A549 (cell line): ENCODE measurements at regions not wholly inside any gene's neighbourhood (a gene's known extent, or its start where the extent isn't known, plus 50 kb on each side); places are given as distances from the start of the nearest gene placed in this dataset.

Source experiments
- ATAC-seq, 2 experiments: fragments of 200-7000 bp in 1 of 2; fragments of >200 bp in 1 of 2; cut with Nextera tagmentation in 1 of 2; cut with Tn5 transposase in 1 of 2; 3 replicates each; pipeline versions ENCODE4 v1.8.0 to v1.9.1; 2018 to 2020; ENCODE audit warnings: mild to moderate bottlenecking in 1 of 2, moderate library complexity in 1 of 2
- CTCF ChIA-PET: fragments of 300-600 bp; sonication (Branson Sonifier 250); formaldehyde crosslinking; extraction: SDS; loops from one replicate; lab custom pipeline; 2021; ENCODE audit warnings: antibody characterized with exemption, inconsistent platforms; lab: Yijun Ruan, JAX
- POLR2A ChIA-PET: fragments of 350-600 bp; formaldehyde crosslinking; extraction: SDS; loops from one replicate; lab custom pipeline; 2021; ENCODE audit warnings: antibody characterized with exemption, inconsistent platforms; lab: Yijun Ruan, JAX
- DNase-seq, 2 experiments: peaks; one replicate each; pipeline versions ENCODE4 v3.0.0 to v3.0.0-alpha.2; 2011 to 2016; ENCODE audit warnings: low read depth in 1 of 2, low spot score in 1 of 2
- FAIRE-seq: peaks from 2 replicates; lab custom pipeline; 2011; peaks lifted over from hg19 to GRCh38; lab: Jason Lieb, UNC
- H3K27ac ChIP-seq, 2 experiments: fragments of >200 bp; sonication (Bioruptor Twin); formaldehyde crosslinking; 3 replicates each; pipeline ENCODE4 v1.5.1; 2016 to 2017
- H3K4me1 ChIP-seq: fragments of >200 bp; sonication (Bioruptor Twin); formaldehyde crosslinking; 3 replicates; pipeline ENCODE4 v1.6.1; 2016
- H3K4me2 ChIP-seq: fragments of >200 bp; sonication (Bioruptor Twin); formaldehyde crosslinking; 3 replicates; pipeline ENCODE4 v1.6.1; 2016
- H3K4me3 ChIP-seq: fragments of >200 bp; sonication (Bioruptor Twin); formaldehyde crosslinking; 3 replicates; pipeline ENCODE4 v1.5.1; 2016
- H3K9me3 ChIP-seq: fragments of >200 bp; sonication (Bioruptor Twin); formaldehyde crosslinking; 3 replicates; pipeline ENCODE4 v1.6.1; 2016
- BHLHE40 ChIP-seq: IDR thresholded peaks from 2 replicates; pipeline ENCODE4 v1.6.1; 2012; ENCODE audit warnings: low read depth, low read length, inconsistent platforms
- CEBPB ChIP-seq, 2 experiments: fragments of >200 bp in 1 of 2; sonication (Bioruptor Twin) in 1 of 2; formaldehyde crosslinking in 1 of 2; IDR thresholded peaks; 2 replicates each; pipeline ENCODE4 v1.6.1; 2012 to 2016
- CHD2 ChIP-seq: fragments of 150-350 bp; IDR thresholded peaks from 2 replicates; pipeline ENCODE4 v1.6.1; 2014; ENCODE audit warnings: low read length; ENCODE audit not compliant: partially characterized antibody
- CHD4 ChIP-seq: fragments of 200-600 bp; sonication (generic); IDR thresholded peaks from 2 replicates; pipeline ENCODE4 v1.6.1; 2016; ENCODE audit warnings: antibody characterized with exemption, mild to moderate bottlenecking, borderline replicate concordance
- EHMT2 ChIP-seq: fragments of 200-600 bp; sonication (generic); IDR thresholded peaks from 2 replicates; pipeline ENCODE4 v1.6.1; 2016; ENCODE audit warnings: antibody characterized with exemption, low read depth, mild to moderate bottlenecking, moderate library complexity
- EP300 ChIP-seq, 2 experiments: fragments of >200 bp; sonication (Bioruptor Twin); formaldehyde crosslinking; IDR thresholded peaks; 2 replicates in 1 of 2; 3 replicates in 1 of 2; pipeline ENCODE4 v1.6.1; 2016 to 2017
- ESRRA ChIP-seq: fragments of 150-350 bp; IDR thresholded peaks from 2 replicates; pipeline ENCODE4 v1.6.1; 2014; ENCODE audit warnings: mild to moderate bottlenecking, low read length, borderline replicate concordance
- FOSB ChIP-seq: fragments of 250-450 bp; sonication (Bioruptor Pico); IDR thresholded peaks from 2 replicates; pipeline ENCODE4 v1.5.0; 2020; ENCODE audit warnings: mild to moderate bottlenecking, moderate library complexity
- FOXS1 ChIP-seq: fragments of 250-450 bp; sonication (Bioruptor Pico); IDR thresholded peaks from 2 replicates; pipeline ENCODE4 v1.5.0; 2020; ENCODE audit warnings: mild to moderate bottlenecking, moderate library complexity
- HDAC2 ChIP-seq: fragments of 200-600 bp; sonication (generic); IDR thresholded peaks from 2 replicates; pipeline ENCODE4 v1.6.1; 2016
- HEYL ChIP-seq: fragments of 250-450 bp; sonication (Bioruptor Pico); IDR thresholded peaks from 2 replicates; pipeline ENCODE4 v1.8.0; 2021; ENCODE audit warnings: mild to moderate bottlenecking, moderate library complexity
- HOXB13 ChIP-seq: fragments of 250-450 bp; sonication (Bioruptor Pico); IDR thresholded peaks from 2 replicates; pipeline ENCODE4 v1.5.0; 2020; ENCODE audit warnings: low read depth, mild to moderate bottlenecking, moderate library complexity
- HOXB5 ChIP-seq: fragments of 250-450 bp; sonication (Bioruptor Pico); IDR thresholded peaks from 2 replicates; pipeline ENCODE4 v1.5.0; 2020; ENCODE audit warnings: mild to moderate bottlenecking, moderate library complexity
- JUNB ChIP-seq: fragments of >200 bp; sonication (Bioruptor Twin); formaldehyde crosslinking; IDR thresholded peaks from 2 replicates; pipeline ENCODE4 v1.6.1; 2016
- KDM1A ChIP-seq: fragments of 200-600 bp; sonication (generic); IDR thresholded peaks from 2 replicates; pipeline ENCODE4 v1.6.1; 2016; ENCODE audit warnings: low read depth, mild to moderate bottlenecking
- MYC ChIP-seq: IDR thresholded peaks from 2 replicates; pipeline ENCODE4 v1.6.1; 2012; ENCODE audit warnings: mild to moderate bottlenecking, inconsistent platforms, low read length, improper control_type of control experiment, borderline replicate concordance
- NFE2L2 ChIP-seq: fragments of 150-350 bp; conservative IDR thresholded peaks from 2 replicates; pipeline ENCODE4 v1.6.1; 2014; ENCODE audit warnings: low read length
- NPAS2 ChIP-seq: fragments of 250-450 bp; sonication (Bioruptor Pico); IDR thresholded peaks from 2 replicates; pipeline ENCODE4 v1.8.0; 2022; ENCODE audit warnings: mild to moderate bottlenecking, moderate library complexity, borderline replicate concordance
- PHF8 ChIP-seq: fragments of 200-600 bp; sonication (generic); IDR thresholded peaks from 2 replicates; pipeline ENCODE4 v1.6.1; 2016; ENCODE audit warnings: low read depth, mild to moderate bottlenecking, antibody characterized with exemption, moderate library complexity, borderline replicate concordance
- POLR2A ChIP-seq: IDR thresholded peaks from 2 replicates; pipeline ENCODE4 v1.6.1; 2012; ENCODE audit warnings: mild to moderate bottlenecking, low read length
- RAD21 ChIP-seq, 2 experiments: fragments of >200 bp in 1 of 2; sonication (Bioruptor Twin) in 1 of 2; formaldehyde crosslinking in 1 of 2; IDR thresholded peaks in 1 of 2; conservative IDR thresholded peaks in 1 of 2; 2 replicates in 1 of 2; 3 replicates in 1 of 2; pipeline ENCODE4 v1.6.1; 2012 to 2018; ENCODE audit warnings: inconsistent platforms in 1 of 2
- RCOR1 ChIP-seq: fragments of 150-350 bp; IDR thresholded peaks from 2 replicates; pipeline ENCODE4 v1.6.1; 2014; ENCODE audit warnings: antibody characterized with exemption, low read length, low read depth
- SREBF2 ChIP-seq: fragments of 450-650 bp; IDR thresholded peaks from 2 replicates; pipeline ENCODE4 v1.6.1; 2014; ENCODE audit warnings: mild to moderate bottlenecking, moderate library complexity
- ZFP36 ChIP-seq: fragments of 450-650 bp; IDR thresholded peaks from 2 replicates; pipeline ENCODE4 v1.6.1; 2014; ENCODE audit warnings: borderline replicate concordance; ENCODE audit not compliant: partially characterized antibody
- WGBS: methylation state at CpG from one replicate; pipeline ENCODE4 v1.1.6; 2017; ENCODE audit errors: missing lambda C conversion rate; 5-methylcytosine and 5-hydroxymethylcytosine counted together
- TF ChIP-seq, protein P1 (sequence below): fragments of 200-600 bp; sonication (generic); IDR thresholded peaks from 2 replicates; pipeline ENCODE4 v1.6.1; 2016; ENCODE audit warnings: antibody characterized with exemption, mild to moderate bottlenecking, moderate library complexity
- TF ChIP-seq, protein P2 (sequence below): fragments of >200 bp; sonication (Bioruptor Twin); formaldehyde crosslinking; IDR thresholded peaks from 2 replicates; pipeline ENCODE4 v1.6.1; 2016
- TF ChIP-seq, protein P3 (sequence below): fragments of 250-450 bp; sonication (Bioruptor Pico); IDR thresholded peaks from 2 replicates; pipeline ENCODE4 v1.5.0; 2020; ENCODE audit warnings: low read depth, mild to moderate bottlenecking, moderate library complexity
- TF ChIP-seq, protein P4 (sequence below): IDR thresholded peaks from 2 replicates; pipeline ENCODE4 v1.6.1; 2012
- TF ChIP-seq, protein P5 (sequence below): fragments of 250-450 bp; sonication (Bioruptor Pico); IDR thresholded peaks from 2 replicates; pipeline ENCODE4 v1.5.0; 2021; ENCODE audit warnings: mild to moderate bottlenecking, moderate library complexity, borderline replicate concordance

DNA sequence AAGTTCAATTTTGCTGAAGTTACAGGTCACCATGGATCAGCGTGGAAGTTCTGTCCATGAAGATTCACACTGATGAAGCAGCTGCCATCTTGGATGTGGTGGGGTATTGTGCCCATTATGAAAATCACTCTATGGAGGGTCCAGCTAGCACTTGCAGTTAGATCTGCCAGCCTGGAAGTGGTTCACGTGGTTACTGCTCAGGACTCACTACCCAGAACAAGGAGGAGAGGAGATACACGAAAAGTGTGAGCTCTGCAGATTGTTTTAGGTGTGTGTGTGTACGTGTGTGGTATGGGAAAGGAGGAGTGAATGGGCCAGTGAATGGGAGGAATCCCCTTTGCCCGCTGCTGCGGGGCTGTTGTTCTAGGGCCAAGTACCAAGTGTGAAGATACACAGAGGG is 333.4 kb downstream of the MAF start:
- Histone ChIP-seq H3K27ac (no peak overlapping the region), H3K4me3 (no peak overlapping the region), H3K9me3 (no peaks in the 10 kb centered on the region), H3K4me2 (no peak overlapping the region), H3K4me1 (no peaks in the 10 kb centered on the region)
- DNase-seq = no peak
- ATAC-seq = no peak
- TF ChIP-seq MYC = no peak
- TF ChIP-seq, protein P1, sequence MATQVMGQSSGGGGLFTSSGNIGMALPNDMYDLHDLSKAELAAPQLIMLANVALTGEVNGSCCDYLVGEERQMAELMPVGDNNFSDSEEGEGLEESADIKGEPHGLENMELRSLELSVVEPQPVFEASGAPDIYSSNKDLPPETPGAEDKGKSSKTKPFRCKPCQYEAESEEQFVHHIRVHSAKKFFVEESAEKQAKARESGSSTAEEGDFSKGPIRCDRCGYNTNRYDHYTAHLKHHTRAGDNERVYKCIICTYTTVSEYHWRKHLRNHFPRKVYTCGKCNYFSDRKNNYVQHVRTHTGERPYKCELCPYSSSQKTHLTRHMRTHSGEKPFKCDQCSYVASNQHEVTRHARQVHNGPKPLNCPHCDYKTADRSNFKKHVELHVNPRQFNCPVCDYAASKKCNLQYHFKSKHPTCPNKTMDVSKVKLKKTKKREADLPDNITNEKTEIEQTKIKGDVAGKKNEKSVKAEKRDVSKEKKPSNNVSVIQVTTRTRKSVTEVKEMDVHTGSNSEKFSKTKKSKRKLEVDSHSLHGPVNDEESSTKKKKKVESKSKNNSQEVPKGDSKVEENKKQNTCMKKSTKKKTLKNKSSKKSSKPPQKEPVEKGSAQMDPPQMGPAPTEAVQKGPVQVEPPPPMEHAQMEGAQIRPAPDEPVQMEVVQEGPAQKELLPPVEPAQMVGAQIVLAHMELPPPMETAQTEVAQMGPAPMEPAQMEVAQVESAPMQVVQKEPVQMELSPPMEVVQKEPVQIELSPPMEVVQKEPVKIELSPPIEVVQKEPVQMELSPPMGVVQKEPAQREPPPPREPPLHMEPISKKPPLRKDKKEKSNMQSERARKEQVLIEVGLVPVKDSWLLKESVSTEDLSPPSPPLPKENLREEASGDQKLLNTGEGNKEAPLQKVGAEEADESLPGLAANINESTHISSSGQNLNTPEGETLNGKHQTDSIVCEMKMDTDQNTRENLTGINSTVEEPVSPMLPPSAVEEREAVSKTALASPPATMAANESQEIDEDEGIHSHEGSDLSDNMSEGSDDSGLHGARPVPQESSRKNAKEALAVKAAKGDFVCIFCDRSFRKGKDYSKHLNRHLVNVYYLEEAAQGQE = no peak
- TF ChIP-seq JUNB = no peak
- TF ChIP-seq ESRRA = no peak
- TF ChIP-seq SREBF2 = no peak
- TF ChIP-seq NFE2L2 = no peak
- TF ChIP-seq HOXB13 (CRISPR knock-in tag) = no peak
- TF ChIP-seq, protein P2, sequence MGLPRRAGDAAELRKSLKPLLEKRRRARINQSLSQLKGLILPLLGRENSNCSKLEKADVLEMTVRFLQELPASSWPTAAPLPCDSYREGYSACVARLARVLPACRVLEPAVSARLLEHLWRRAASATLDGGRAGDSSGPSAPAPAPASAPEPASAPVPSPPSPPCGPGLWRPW = no peak
- no peak for TF ChIP-seq ZFP36
- TF ChIP-seq NPAS2 = no peak
- TF ChIP-seq RAD21 (conservative IDR thresholded peaks at IDR 0.05 in 1 of 2, IDR thresholded peaks at IDR 0.05 in 1 of 2) = no peak
- no peak for TF ChIP-seq HDAC2
- TF ChIP-seq PHF8 = no peak
- TF ChIP-seq CEBPB (IDR thresholded peaks at IDR 0.05) = no peak
- TF ChIP-seq FOXS1 (CRISPR knock-in tag) = no peak
- TF ChIP-seq, protein P3, sequence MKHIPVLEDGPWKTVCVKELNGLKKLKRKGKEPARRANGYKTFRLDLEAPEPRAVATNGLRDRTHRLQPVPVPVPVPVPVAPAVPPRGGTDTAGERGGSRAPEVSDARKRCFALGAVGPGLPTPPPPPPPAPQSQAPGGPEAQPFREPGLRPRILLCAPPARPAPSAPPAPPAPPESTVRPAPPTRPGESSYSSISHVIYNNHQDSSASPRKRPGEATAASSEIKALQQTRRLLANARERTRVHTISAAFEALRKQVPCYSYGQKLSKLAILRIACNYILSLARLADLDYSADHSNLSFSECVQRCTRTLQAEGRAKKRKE = no peak
- no peak for TF ChIP-seq HOXB5 (CRISPR knock-in tag)
- TF ChIP-seq RCOR1 = no peak
- no peak for TF ChIP-seq EHMT2
- no peak for TF ChIP-seq CHD2
- WGBS = under 1% methylated on average over 6 of the region's 6 CpGs
- ChIA-PET CTCF (no interaction called here), POLR2A (no interaction called here)
- no peak for FAIRE-seq

DNA sequence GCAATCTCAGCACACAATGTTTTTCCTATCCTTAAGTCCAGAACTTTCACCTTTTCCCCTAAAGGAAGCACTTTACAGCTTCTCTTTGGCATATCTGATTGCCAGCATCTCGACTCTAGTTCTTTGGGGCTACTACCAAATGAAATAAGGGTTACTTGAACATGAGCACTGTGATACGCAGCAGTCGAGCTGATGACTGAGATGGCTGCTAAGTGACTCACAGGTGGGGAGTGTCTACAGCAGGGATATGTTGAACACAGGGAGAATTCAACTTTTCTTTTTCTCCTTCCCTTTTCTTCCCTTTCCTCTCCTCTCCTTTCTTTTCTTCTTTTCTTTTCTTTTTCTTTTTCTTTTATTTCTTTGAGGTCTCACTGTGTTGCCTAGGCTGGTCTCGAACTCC is 334.8 kb downstream of the MAF start:
- Histone ChIP-seq H3K27ac (no peak overlapping the region), H3K4me2 (no peak overlapping the region), H3K4me1 (no peaks in the 10 kb centered on the region), H3K9me3 (no peaks in the 10 kb centered on the region), H3K4me3 (no peak overlapping the region)
- 2% methylated on average over 4 of the region's 4 CpGs for WGBS
- CTCF ChIA-PET = interaction anchor here (0.7 kb wide), 1 partner anchor 150 kb away, joined by 3 read pairs; no protein-coding TSS in a partner anchor
- no peak for ATAC-seq
- POLR2A ChIA-PET = no interaction called here
- FAIRE-seq = no peak
- TF ChIP-seq, protein P4, sequence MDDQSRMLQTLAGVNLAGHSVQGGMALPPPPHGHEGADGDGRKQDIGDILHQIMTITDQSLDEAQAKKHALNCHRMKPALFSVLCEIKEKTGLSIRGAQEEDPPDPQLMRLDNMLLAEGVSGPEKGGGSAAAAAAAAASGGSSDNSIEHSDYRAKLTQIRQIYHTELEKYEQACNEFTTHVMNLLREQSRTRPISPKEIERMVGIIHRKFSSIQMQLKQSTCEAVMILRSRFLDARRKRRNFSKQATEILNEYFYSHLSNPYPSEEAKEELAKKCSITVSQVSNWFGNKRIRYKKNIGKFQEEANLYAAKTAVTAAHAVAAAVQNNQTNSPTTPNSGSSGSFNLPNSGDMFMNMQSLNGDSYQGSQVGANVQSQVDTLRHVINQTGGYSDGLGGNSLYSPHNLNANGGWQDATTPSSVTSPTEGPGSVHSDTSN = no peak
- TF ChIP-seq BHLHE40 = no peak
- TF ChIP-seq, protein P5, sequence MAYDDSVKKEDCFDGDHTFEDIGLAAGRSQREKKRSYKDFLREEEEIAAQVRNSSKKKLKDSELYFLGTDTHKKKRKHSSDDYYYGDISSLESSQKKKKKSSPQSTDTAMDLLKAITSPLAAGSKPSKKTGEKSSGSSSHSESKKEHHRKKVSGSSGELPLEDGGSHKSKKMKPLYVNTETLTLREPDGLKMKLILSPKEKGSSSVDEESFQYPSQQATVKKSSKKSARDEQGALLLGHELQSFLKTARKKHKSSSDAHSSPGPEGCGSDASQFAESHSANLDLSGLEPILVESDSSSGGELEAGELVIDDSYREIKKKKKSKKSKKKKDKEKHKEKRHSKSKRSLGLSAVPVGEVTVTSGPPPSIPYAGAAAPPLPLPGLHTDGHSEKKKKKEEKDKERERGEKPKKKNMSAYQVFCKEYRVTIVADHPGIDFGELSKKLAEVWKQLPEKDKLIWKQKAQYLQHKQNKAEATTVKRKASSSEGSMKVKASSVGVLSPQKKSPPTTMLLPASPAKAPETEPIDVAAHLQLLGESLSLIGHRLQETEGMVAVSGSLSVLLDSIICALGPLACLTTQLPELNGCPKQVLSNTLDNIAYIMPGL (CRISPR knock-in tag) = no peak
- TF ChIP-seq, protein P1 = no peak
- no peak for TF ChIP-seq HEYL (CRISPR knock-in tag)
- no peak for TF ChIP-seq FOSB (CRISPR knock-in tag)
- TF ChIP-seq CHD4 = no peak
- no peak for TF ChIP-seq KDM1A
- no peak for TF ChIP-seq EP300 (IDR thresholded peaks at IDR 0.05)
- TF ChIP-seq HOXB13 (CRISPR knock-in tag) = no peak
- TF ChIP-seq NPAS2 = no peak
- no peak for TF ChIP-seq POLR2A
- DNase-seq = no peak
